ENCODE measurements at regions not wholly inside any gene's neighbourhood (a gene's known extent, or its start where the extent isn't known, plus 50 kb on each side); places are given as distances from the start of the nearest gene placed in this dataset.

- TF ChIP-seq, protein P1, sequence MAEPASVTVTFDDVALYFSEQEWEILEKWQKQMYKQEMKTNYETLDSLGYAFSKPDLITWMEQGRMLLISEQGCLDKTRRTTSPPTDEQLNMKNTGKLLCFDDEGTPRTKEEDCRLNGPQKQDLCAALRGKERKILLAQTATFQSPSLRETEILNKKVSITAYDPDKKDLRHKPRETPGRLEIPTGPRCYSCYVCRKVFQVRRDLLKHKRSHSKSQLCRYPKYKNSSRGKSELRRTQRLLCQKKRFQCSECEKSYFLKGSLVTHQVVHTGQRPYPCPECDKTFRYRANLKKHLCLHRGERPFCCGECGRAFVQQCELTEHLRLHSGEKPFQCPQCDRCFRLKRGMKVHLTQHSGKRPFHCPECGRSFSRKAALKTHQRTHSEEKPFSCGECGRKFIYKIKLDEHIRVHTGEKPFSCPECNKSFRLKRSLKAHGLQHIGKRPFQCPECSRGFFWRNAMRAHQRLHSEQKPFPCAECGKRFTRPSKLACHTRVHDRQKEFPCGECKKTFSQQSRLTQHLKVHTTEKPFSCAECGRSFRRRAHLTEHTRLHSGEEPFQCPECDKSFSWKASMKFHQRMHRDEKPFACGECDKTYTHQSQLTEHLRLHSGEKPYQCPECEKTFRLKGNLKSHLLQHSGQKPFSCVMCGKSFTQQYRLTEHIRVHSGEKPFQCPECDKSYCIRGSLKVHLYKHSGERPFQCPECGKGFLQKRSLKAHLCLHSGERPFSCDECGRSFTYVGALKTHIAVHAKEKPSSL (CRISPR knock-in tag; conservative IDR thresholded peaks at IDR 0.05): no peak
Observed at GRCh38 chr16:65410801-65411200, 288.9 kb upstream of the CDH11 start (continued).

DNA sequence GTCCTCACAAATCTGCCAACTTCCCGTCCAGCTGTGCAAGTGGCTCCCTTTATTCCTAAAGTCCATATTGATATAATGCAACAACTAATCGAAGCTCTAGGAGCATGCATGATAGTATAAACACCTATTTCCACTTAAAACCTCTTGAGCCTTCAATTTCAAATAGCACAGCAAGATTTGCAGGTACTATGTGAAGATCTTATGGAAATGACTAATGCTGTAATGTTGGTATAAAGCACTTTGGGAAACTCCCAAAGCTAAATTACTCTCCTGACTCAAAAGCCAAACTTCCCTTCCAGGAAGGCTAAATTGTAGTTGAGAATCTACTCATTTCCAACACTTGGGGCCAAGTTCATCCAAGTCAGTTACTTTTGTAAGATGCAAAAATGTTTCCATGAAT lies 287.6 kb upstream of the CDH11 start:
- Mint-ChIP-seq H3K4me3 (no peak overlapping the region), H3K27ac (no peak overlapping the region), H3K36me3 (no peaks in the 10 kb centered on the region), H3K27me3 (ENCODE audit: low read depth) (no peaks in the 10 kb centered on the region; the same call in 1 of the 2 replicates), H3K4me1 (0 out of 2 replicates have a peak, but pooled peaks cover 4% of the 10 kb centered on the region), H3K9me3 (no peaks in the 10 kb centered on the region)
- no peak for ATAC-seq
- ChIA-PET POLR2A (no interaction called here), CTCF (no interaction called here)
- TF ChIP-seq NFYB (CRISPR knock-in tag; conservative IDR thresholded peaks at IDR 0.05; ENCODE audit: low read depth): no peak
- no peak for TF ChIP-seq NR1H2 (CRISPR knock-in tag; IDR thresholded peaks at IDR 0.05)
- TF ChIP-seq, protein P2, sequence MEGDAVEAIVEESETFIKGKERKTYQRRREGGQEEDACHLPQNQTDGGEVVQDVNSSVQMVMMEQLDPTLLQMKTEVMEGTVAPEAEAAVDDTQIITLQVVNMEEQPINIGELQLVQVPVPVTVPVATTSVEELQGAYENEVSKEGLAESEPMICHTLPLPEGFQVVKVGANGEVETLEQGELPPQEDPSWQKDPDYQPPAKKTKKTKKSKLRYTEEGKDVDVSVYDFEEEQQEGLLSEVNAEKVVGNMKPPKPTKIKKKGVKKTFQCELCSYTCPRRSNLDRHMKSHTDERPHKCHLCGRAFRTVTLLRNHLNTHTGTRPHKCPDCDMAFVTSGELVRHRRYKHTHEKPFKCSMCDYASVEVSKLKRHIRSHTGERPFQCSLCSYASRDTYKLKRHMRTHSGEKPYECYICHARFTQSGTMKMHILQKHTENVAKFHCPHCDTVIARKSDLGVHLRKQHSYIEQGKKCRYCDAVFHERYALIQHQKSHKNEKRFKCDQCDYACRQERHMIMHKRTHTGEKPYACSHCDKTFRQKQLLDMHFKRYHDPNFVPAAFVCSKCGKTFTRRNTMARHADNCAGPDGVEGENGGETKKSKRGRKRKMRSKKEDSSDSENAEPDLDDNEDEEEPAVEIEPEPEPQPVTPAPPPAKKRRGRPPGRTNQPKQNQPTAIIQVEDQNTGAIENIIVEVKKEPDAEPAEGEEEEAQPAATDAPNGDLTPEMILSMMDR (IDR thresholded peaks at IDR 0.05): no peak
- no peak for TF ChIP-seq ERG (CRISPR knock-in tag; IDR thresholded peaks at IDR 0.05)
- TF ChIP-seq, protein P3, sequence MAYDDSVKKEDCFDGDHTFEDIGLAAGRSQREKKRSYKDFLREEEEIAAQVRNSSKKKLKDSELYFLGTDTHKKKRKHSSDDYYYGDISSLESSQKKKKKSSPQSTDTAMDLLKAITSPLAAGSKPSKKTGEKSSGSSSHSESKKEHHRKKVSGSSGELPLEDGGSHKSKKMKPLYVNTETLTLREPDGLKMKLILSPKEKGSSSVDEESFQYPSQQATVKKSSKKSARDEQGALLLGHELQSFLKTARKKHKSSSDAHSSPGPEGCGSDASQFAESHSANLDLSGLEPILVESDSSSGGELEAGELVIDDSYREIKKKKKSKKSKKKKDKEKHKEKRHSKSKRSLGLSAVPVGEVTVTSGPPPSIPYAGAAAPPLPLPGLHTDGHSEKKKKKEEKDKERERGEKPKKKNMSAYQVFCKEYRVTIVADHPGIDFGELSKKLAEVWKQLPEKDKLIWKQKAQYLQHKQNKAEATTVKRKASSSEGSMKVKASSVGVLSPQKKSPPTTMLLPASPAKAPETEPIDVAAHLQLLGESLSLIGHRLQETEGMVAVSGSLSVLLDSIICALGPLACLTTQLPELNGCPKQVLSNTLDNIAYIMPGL (CRISPR knock-in tag; IDR thresholded peaks at IDR 0.05): no peak
- no peak for TF ChIP-seq FOXP1 (CRISPR knock-in tag; IDR thresholded peaks at IDR 0.05; ENCODE audit: borderline replicate concordance)
- TF ChIP-seq ZBTB21 (CRISPR knock-in tag; IDR thresholded peaks at IDR 0.05; ENCODE audit: borderline replicate concordance): no peak
- no peak for TF ChIP-seq JUN (CRISPR knock-in tag; IDR thresholded peaks at IDR 0.05)
- no peak for TF ChIP-seq PRRX2 (CRISPR knock-in tag; IDR thresholded peaks at IDR 0.05)
- no peak for TF ChIP-seq ELF4 (CRISPR knock-in tag; IDR thresholded peaks at IDR 0.05; ENCODE audit: low read depth)
- DNase-seq (ENCODE audit: low spot score): no peak

GRCh38 chr16:65406933-65407332 lies 285.1 kb upstream of the CDH11 start:
- Mint-ChIP-seq H3K4me1 (0 out of 2 replicates have a peak, but pooled peaks cover 4% of the 10 kb centered on the region), H3K4me3 (no peak overlapping the region), H3K9me3 (0 out of 2 replicates have a peak, but pooled peaks cover 3% of the 10 kb centered on the region), H3K27ac (no peak overlapping the region), H3K27me3 (ENCODE audit: low read depth) (no peaks in the 10 kb centered on the region), H3K36me3 (peaks cover 3% of the 10 kb centered on the region; the same call in 1 of the 2 replicates)
- ChIA-PET POLR2A (no interaction called here), CTCF (no interaction called here)
- no peak for DNase-seq (ENCODE audit: low spot score)
- ATAC-seq: no peak
- no peak for TF ChIP-seq GABPB1 (CRISPR knock-in tag; IDR thresholded peaks at IDR 0.05)
- TF ChIP-seq, protein P4, sequence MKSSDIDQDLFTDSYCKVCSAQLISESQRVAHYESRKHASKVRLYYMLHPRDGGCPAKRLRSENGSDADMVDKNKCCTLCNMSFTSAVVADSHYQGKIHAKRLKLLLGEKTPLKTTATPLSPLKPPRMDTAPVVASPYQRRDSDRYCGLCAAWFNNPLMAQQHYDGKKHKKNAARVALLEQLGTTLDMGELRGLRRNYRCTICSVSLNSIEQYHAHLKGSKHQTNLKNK (CRISPR knock-in tag; IDR thresholded peaks at IDR 0.05): no peak
- TF ChIP-seq, protein P5, sequence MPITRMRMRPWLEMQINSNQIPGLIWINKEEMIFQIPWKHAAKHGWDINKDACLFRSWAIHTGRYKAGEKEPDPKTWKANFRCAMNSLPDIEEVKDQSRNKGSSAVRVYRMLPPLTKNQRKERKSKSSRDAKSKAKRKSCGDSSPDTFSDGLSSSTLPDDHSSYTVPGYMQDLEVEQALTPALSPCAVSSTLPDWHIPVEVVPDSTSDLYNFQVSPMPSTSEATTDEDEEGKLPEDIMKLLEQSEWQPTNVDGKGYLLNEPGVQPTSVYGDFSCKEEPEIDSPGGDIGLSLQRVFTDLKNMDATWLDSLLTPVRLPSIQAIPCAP (CRISPR knock-in tag; IDR thresholded peaks at IDR 0.05): no peak
- TF ChIP-seq PRRX2 (CRISPR knock-in tag; IDR thresholded peaks at IDR 0.05): no peak
- TF ChIP-seq FOXK1 (CRISPR knock-in tag; IDR thresholded peaks at IDR 0.05): no peak
- no peak for TF ChIP-seq ZNF671 (CRISPR knock-in tag; IDR thresholded peaks at IDR 0.05)
- TF ChIP-seq ZNF263 (CRISPR knock-in tag; IDR thresholded peaks at IDR 0.05; ENCODE audit: low read depth): no peak
- no peak for TF ChIP-seq ESRRA (CRISPR knock-in tag; IDR thresholded peaks at IDR 0.05; ENCODE audit: borderline replicate concordance)
- TF ChIP-seq SOX15 (CRISPR knock-in tag; IDR thresholded peaks at IDR 0.05): no peak
- no peak for TF ChIP-seq ETV6 (CRISPR knock-in tag; IDR thresholded peaks at IDR 0.05)

Data from WTC11 (cell line).